MM.1S (cell line): ENCODE measurements at regions not wholly inside any gene's neighbourhood (a gene's known extent, or its start where the extent isn't known, plus 50 kb on each side); places are given as distances from the start of the nearest gene placed in this dataset.
"Not testable (repeated sequence)": the region's sequence is repeated elsewhere in the genome, so short reads cannot be mapped to it uniquely, and the experiment has no call there.

Source experiments
- EZH2 ChIP-seq: fragments of 300-600 bp; sonication (generic); optimal IDR thresholded peaks from 2 replicates; pipeline ENCODE3; 2017; ENCODE audit warnings: low read depth, mild to moderate bottlenecking, antibody characterized with exemption, low read length, mixed read lengths
- EZH2phosphoT487 ChIP-seq: fragments of 300-600 bp; sonication (generic); IDR thresholded peaks from 2 replicates; pipeline ENCODE4 v1.6.1; 2018; ENCODE audit warnings: antibody characterized with exemption, low read length
- TF ChIP-seq, protein P1 (sequence below): fragments of 300-600 bp; sonication (generic); IDR thresholded peaks from 2 replicates; pipeline ENCODE4 v1.5.1; 2016; ENCODE audit warnings: antibody characterized with exemption, low read length, mixed read lengths

GRCh38 chr6:11930834-11931233 is 81.3 kb upstream of the HIVEP1 start:
- TF ChIP-seq, protein P1, sequence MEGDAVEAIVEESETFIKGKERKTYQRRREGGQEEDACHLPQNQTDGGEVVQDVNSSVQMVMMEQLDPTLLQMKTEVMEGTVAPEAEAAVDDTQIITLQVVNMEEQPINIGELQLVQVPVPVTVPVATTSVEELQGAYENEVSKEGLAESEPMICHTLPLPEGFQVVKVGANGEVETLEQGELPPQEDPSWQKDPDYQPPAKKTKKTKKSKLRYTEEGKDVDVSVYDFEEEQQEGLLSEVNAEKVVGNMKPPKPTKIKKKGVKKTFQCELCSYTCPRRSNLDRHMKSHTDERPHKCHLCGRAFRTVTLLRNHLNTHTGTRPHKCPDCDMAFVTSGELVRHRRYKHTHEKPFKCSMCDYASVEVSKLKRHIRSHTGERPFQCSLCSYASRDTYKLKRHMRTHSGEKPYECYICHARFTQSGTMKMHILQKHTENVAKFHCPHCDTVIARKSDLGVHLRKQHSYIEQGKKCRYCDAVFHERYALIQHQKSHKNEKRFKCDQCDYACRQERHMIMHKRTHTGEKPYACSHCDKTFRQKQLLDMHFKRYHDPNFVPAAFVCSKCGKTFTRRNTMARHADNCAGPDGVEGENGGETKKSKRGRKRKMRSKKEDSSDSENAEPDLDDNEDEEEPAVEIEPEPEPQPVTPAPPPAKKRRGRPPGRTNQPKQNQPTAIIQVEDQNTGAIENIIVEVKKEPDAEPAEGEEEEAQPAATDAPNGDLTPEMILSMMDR: not testable (repeated sequence)
- TF ChIP-seq EZH2, EZH2phosphoT487: not testable (repeated sequence)
